ENCODE measurements at regions not wholly inside any gene's neighbourhood (a gene's known extent, or its start where the extent isn't known, plus 50 kb on each side); places are given as distances from the start of the nearest gene placed in this dataset.

DNA sequence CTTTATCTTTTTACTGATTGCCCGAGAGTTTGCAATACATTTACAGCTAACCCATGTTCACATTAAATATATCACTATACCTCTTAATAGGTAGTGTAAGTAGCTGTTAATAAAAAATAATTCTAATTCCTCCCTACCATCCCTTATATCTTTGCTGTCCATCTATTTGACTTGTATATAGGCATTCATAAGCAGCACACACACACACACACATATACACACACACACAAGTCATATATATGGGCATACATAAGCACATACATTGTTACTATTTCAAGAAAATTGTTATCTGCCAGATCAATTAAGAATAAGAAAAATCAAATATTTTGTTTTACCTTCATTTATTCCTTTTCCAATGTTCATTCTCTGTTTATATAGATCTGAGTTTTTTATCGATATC, 176.4 kb downstream of the PPP1R3A start:
- TF ChIP-seq, protein P1, sequence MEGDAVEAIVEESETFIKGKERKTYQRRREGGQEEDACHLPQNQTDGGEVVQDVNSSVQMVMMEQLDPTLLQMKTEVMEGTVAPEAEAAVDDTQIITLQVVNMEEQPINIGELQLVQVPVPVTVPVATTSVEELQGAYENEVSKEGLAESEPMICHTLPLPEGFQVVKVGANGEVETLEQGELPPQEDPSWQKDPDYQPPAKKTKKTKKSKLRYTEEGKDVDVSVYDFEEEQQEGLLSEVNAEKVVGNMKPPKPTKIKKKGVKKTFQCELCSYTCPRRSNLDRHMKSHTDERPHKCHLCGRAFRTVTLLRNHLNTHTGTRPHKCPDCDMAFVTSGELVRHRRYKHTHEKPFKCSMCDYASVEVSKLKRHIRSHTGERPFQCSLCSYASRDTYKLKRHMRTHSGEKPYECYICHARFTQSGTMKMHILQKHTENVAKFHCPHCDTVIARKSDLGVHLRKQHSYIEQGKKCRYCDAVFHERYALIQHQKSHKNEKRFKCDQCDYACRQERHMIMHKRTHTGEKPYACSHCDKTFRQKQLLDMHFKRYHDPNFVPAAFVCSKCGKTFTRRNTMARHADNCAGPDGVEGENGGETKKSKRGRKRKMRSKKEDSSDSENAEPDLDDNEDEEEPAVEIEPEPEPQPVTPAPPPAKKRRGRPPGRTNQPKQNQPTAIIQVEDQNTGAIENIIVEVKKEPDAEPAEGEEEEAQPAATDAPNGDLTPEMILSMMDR (conservative IDR thresholded peaks at IDR 0.05), result no peak
- peak overlapping the region; percentile 64; the same call in 1 of the 2 replicates for H3K27ac ChIP-seq

DNA sequence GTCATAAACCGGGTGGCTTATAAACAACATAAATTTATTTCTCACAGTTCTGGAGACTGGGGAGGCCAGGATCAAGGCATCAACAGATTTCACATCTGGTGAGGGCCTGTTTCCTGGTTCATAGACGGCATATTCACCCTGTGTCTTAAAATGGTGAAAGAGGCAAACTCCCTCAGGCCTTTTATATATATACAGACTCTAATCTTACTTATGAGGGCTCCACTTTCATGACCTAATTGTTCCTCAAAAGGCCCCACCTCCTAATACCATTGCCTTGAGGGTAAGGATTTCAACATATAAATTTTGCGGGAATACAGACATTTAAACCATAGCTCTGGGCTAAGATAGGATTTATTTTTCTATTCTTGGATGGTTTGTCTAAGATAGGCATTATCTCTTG, 187.2 kb downstream of the PPP1R3A start:
- H3K27ac ChIP-seq, result no peak overlapping the region
- no peak for TF ChIP-seq ZFX (IDR thresholded peaks at IDR 0.05)
- TF ChIP-seq, protein P1 (conservative IDR thresholded peaks at IDR 0.05), result no peak

DNA sequence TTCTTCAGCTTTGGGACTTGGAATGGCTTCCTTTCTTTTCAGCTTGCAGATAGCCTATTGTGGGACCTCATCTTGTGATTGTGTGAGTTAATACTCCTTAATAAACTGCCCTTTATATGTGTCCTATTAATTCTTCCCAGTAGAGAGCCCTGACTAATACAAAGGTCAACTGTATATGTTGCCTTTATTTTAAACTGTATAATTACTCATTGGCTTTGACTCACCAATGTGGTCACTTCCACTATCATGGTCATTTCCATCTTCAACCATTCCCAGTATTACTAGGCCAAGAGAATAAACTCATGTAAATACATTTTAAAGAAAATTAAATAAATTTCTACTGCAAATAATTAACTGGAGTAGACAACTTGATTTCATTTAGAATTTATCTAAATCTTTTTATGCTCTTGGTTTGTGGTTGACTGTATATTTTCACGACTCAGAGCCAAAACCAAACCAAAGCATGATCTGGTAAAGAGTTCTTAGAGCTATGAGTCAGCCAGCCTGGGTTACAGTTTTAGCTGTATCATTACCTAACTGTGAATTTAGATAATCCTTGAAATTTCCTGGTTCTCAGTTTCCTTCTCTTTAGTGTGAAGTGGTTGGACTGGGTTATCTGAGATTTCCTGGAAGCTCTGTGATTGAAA, 188.4 kb downstream of the PPP1R3A start:
- no peak for TF ChIP-seq ZFX (IDR thresholded peaks at IDR 0.05)
- no peak overlapping the region for H3K27ac ChIP-seq

DNA sequence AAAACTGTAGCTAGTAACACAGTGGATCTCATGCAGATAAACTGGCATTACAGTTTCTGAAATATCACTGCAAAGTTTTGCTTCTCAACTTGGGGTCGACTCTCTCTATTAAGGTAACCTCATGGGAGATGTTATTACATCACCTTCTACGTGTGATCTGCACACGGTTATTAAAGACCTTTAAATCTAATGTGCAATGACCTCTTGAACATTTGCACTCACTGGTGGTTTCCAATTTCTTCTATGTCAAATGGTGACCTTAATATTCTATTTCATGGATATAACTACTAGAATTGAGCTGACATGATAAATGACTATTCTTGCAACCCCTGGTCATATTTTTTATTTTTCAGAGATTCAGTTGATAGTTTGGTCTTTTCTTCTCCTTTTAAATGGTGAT, 191.3 kb downstream of the PPP1R3A start:
- no peak overlapping the region for H3K27ac ChIP-seq
- no peak for TF ChIP-seq ZFX (IDR thresholded peaks at IDR 0.05)
- TF ChIP-seq, protein P1 (conservative IDR thresholded peaks at IDR 0.05), result no peak

DNA sequence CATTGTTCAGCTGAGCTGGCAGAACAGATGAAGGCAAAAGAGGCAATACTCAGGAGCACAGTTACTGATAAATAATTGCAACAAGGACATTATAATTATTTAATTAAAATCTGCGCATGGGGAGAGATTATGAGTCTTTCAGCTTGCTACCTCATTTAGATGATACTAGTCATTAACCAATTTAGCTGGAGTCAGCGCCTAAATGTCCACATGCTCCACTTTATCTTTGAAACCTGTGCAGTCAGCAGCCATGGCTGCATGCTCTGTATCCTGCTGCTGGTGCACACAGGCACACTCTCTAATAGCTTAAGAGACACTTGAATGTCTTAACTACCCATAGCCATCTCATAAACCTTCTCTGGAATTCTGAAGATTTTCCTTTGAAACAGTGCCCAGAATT, 196.8 kb downstream of the PPP1R3A start:
- H3K27ac ChIP-seq, result no peak overlapping the region
- no peak for TF ChIP-seq ZFX (IDR thresholded peaks at IDR 0.05)
- TF ChIP-seq, protein P1 (conservative IDR thresholded peaks at IDR 0.05), result no peak

DNA sequence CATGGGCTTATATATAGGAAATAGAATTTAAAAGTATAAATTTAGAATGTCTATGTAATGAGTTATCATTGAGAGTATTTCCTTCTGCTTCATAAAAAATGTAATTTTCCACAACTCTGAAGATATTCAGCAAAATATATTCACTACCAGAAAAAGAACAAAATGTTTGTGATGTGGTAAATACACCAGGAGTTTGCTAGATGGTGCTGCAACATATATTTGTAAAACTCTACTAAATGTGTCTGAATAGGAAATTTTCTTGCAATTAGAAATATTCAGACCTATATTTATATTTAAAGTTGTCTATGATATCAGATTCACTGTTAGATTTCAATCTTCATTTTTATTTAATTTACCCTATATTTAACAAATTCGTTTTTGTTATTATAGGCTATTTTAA, 201.1 kb downstream of the PPP1R3A start:
- no peak overlapping the region for H3K27ac ChIP-seq
- TF ChIP-seq ZFX (IDR thresholded peaks at IDR 0.05), result no peak
- TF ChIP-seq, protein P1 (conservative IDR thresholded peaks at IDR 0.05), result peak; percentile 10; the same call in 1 of the 2 replicates

DNA sequence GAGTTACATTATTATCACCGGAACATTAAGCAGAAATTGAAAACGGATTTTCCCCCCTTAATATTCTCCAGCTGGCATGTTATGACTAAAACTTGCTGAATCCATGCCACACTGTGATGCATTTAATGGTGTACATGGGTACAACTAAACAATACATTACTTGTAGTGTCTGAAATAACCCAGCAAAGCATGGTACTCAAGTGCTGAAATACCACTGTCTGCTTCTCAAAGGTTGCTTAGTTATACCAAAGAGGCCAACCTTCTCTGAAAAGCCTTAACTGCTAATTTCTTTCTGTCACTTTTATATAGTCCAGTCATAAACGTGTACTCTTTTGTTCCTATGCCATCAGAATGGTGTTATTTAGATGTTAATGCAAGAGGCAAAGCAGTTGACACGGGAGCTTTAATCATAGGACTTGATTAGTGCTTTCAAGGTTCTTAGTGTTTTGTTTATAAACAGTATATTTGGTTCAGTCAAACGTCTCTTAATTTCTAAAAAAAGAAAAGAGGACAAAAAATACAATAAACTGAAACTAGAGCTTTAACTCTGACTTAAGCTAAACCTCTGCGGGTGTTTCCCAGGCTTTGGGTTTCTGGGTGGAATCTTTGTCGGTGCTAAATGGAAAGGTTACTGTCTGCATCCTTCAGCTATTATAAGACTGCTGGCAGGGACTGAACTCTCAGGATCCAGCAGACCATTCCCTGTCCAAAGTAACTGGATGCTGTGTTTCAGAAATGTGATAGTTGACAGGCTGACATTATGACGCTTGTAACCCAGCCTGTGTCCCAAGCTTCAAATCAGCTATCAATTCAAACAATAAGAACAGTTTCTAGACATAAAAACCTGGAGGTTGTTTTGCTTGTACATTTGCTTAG, 202.6 kb downstream of the PPP1R3A start:
- TF ChIP-seq, protein P1 (conservative IDR thresholded peaks at IDR 0.05), result no peak
- no peak for TF ChIP-seq ZFX (IDR thresholded peaks at IDR 0.05)
- H3K27ac ChIP-seq, result no peak overlapping the region

Measured in C4-2B (cell line).